HepG2 (cell line): ENCODE measurements at regions not wholly inside any gene's neighbourhood (a gene's known extent, or its start where the extent isn't known, plus 50 kb on each side); places are given as distances from the start of the nearest gene placed in this dataset.

Experiments used
- BHLHE40 ChIP-seq: IDR thresholded peaks from 2 replicates; pipeline ENCODE4 v1.6.1; 2011; ENCODE audit warnings: low read length, improper control_type of control experiment
- CEBPG ChIP-seq: IDR thresholded peaks from 2 replicates; pipeline ENCODE4 v1.6.1; 2016
- CREB3 ChIP-seq: sonication (generic); formaldehyde crosslinking; IDR thresholded peaks from 2 replicates; pipeline ENCODE4 v1.5.0; 2020; ENCODE audit warnings: missing genetic modification reagents
- ESRRA ChIP-seq: sonication (generic); formaldehyde crosslinking; IDR thresholded peaks from 2 replicates; pipeline ENCODE4 v1.5.1; 2020; ENCODE audit warnings: mild to moderate bottlenecking, low read depth, missing genetic modification reagents
- KAT8 ChIP-seq: IDR thresholded peaks from 2 replicates; pipeline ENCODE4 v1.6.1; 2016; ENCODE audit warnings: missing genetic modification reagents, missing compliant biosample characterization
- SYNCRIP ChIP-seq: fragments of 200-400 bp; formaldehyde crosslinking; IDR thresholded peaks from 2 replicates; pipeline ENCODE4 v1.6.1; 2018; ENCODE audit warnings: mild to moderate bottlenecking, low read depth, low read length; ENCODE audit not compliant: insufficient read depth
- TBL1XR1 ChIP-seq: fragments of 150-350 bp; IDR thresholded peaks from 2 replicates; pipeline ENCODE4 v1.6.1; 2014; ENCODE audit warnings: borderline replicate concordance, low read length; ENCODE audit not compliant: partially characterized antibody
- TSC22D2 ChIP-seq: sonication (generic); formaldehyde crosslinking; IDR thresholded peaks from 2 replicates; pipeline ENCODE4 v1.5.1; 2020; ENCODE audit warnings: missing genetic modification reagents, mild to moderate bottlenecking, borderline replicate concordance
- ZNF280B ChIP-seq: sonication (generic); formaldehyde crosslinking; IDR thresholded peaks from 2 replicates; pipeline ENCODE4 v1.5.0; 2020; ENCODE audit warnings: missing genetic modification reagents, mild to moderate bottlenecking, borderline replicate concordance
- ZNF281 ChIP-seq: sonication (generic); formaldehyde crosslinking; IDR thresholded peaks from 2 replicates; pipeline ENCODE4 v1.4.0; 2020; ENCODE audit warnings: missing genetic modification reagents, borderline replicate concordance
- ZNF317 ChIP-seq: sonication (generic); formaldehyde crosslinking; IDR thresholded peaks from 2 replicates; pipeline ENCODE4 v1.5.0; 2020; ENCODE audit warnings: mild to moderate bottlenecking, missing genetic modification reagents
- ZSCAN29 ChIP-seq: sonication (generic); formaldehyde crosslinking; conservative IDR thresholded peaks from 2 replicates; pipeline ENCODE4 v1.4.0; 2020; ENCODE audit warnings: mild to moderate bottlenecking, missing genetic modification reagents
- TF ChIP-seq, protein P1 (sequence below): sonication (generic); formaldehyde crosslinking; IDR thresholded peaks from 2 replicates; pipeline ENCODE4 v1.5.0; 2020; ENCODE audit warnings: mild to moderate bottlenecking, missing genetic modification reagents

- TF ChIP-seq ZNF281 (CRISPR knock-in tag) (no peak), TBL1XR1 (no peak), TSC22D2 (no peak), CREB3 (no peak), SYNCRIP (no peak), CEBPG (no peak), ZSCAN29 (no peak), ESRRA (no peak), BHLHE40 (no peak), ZNF280B (CRISPR knock-in tag) (no peak), ZNF317 (CRISPR knock-in tag) (no peak), KAT8 (no peak)
- TF ChIP-seq, protein P1, sequence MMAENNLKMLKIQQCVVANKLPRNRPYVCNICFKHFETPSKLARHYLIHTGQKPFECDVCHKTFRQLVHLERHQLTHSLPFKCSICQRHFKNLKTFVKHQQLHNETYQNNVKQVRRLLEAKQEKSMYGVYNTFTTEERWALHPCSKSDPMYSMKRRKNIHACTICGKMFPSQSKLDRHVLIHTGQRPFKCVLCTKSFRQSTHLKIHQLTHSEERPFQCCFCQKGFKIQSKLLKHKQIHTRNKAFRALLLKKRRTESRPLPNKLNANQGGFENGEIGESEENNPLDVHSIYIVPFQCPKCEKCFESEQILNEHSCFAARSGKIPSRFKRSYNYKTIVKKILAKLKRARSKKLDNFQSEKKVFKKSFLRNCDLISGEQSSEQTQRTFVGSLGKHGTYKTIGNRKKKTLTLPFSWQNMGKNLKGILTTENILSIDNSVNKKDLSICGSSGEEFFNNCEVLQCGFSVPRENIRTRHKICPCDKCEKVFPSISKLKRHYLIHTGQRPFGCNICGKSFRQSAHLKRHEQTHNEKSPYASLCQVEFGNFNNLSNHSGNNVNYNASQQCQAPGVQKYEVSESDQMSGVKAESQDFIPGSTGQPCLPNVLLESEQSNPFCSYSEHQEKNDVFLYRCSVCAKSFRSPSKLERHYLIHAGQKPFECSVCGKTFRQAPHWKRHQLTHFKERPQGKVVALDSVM (CRISPR knock-in tag), result no peak
Measured at GRCh38 chr21:16133248-16133647, 403.5 kb downstream of the USP25 start.
